ENCODE measurements at regions not wholly inside any gene's neighbourhood (a gene's known extent, or its start where the extent isn't known, plus 50 kb on each side); places are given as distances from the start of the nearest gene placed in this dataset.

DNA sequence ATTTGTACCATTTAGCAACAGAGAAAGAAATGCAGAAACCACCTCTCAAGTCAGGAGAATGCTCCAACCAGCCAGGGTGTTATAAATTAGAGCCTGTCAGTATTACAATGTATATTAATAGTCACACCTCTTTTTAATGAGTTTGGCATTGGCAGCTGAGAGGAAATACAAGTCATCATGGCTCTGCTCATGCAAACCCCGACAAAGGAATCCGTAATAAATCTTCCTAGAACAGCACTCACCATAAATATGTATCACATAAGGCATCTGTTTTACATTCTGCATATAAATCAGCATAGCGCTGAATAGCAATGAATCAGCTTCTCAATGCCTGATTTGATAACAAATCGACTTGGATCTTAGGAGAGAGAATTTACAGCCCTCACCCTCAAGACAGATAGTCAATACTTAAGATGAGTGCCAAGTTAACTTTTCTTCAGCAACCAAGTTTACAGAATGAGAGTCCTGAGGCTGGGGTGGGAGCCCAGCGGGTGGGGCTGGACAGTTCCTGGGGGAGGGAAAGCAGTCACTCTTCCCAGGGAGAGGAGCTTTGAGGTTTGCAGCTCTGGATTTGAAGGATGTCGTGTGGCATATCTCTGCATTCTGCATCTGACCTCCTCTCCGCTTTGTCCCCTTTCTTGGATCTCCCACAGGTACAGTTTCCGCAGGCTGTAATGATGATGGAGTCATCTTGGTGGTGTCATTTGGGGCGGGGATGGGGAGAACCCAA is 1034.4 kb upstream of the NR2F2 start:
- TF ChIP-seq, protein P1, sequence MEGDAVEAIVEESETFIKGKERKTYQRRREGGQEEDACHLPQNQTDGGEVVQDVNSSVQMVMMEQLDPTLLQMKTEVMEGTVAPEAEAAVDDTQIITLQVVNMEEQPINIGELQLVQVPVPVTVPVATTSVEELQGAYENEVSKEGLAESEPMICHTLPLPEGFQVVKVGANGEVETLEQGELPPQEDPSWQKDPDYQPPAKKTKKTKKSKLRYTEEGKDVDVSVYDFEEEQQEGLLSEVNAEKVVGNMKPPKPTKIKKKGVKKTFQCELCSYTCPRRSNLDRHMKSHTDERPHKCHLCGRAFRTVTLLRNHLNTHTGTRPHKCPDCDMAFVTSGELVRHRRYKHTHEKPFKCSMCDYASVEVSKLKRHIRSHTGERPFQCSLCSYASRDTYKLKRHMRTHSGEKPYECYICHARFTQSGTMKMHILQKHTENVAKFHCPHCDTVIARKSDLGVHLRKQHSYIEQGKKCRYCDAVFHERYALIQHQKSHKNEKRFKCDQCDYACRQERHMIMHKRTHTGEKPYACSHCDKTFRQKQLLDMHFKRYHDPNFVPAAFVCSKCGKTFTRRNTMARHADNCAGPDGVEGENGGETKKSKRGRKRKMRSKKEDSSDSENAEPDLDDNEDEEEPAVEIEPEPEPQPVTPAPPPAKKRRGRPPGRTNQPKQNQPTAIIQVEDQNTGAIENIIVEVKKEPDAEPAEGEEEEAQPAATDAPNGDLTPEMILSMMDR (conservative IDR thresholded peaks at IDR 0.05; ENCODE audit: low read length): no peak
- TF ChIP-seq EZH2phosphoT487 (IDR thresholded peaks at IDR 0.05; ENCODE audit: borderline replicate concordance): no peak
- Histone ChIP-seq H2AFZ (ENCODE audit: low read length) (no peak overlapping the region), H3K9ac (ENCODE audit: low read depth, low read length, poor library complexity, severe bottlenecking) (no peak overlapping the region), H3K4me2 (ENCODE audit: low read depth, low read length, poor library complexity, severe bottlenecking) (peak overlapping the region; percentile 16), H3K4me1 (ENCODE audit: insufficient read depth, low read length, poor library complexity, severe bottlenecking) (peaks cover 44% of the 10 kb centered on the region), H3K4me3 (ENCODE audit: low read length, poor library complexity, severe bottlenecking) (no peak overlapping the region), H3K27me3 (ENCODE audit: insufficient read depth, low read length, poor library complexity, severe bottlenecking) (no peaks in the 10 kb centered on the region), H3K9me3 (ENCODE audit: insufficient read depth, low read depth, low read length) (no peaks in the 10 kb centered on the region), H3K79me2 (ENCODE audit: insufficient read depth, low read length) (no peaks in the 10 kb centered on the region), H3K9me2 (replicated peaks; ENCODE audit: low read depth, low read length) (no peaks in the 10 kb centered on the region), H3F3A (ENCODE audit: low read depth) (peaks cover 4% of the 10 kb centered on the region; the same call in 1 of the 2 replicates), H4K20me1 (ENCODE audit: insufficient read depth, low read length, poor library complexity, severe bottlenecking) (no peaks in the 10 kb centered on the region), H3K36me3 (ENCODE audit: insufficient read depth, low read length) (no peaks in the 10 kb centered on the region)

DNA sequence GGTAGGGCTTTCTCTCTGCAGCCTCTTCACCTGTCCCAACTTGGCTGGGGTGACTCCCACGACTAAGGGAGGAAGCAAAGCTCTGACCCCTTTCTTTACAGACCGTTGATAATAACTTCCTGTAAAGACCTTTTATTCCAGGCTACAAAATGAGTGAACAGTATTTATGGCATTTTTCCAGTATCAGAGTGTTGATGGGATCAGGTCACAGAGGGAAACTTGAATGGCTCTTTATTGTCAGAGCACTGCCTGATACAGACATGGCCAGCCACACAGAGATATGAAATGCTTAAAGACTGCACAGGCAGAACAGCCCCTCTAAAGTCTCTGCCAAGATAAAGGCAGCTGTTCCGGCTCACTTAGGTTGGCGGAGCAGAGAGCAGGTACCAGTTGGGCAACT is 1033.9 kb upstream of the NR2F2 start:
- Histone ChIP-seq H3K36me3 (ENCODE audit: insufficient read depth, low read length) (no peaks in the 10 kb centered on the region), H3K9ac (ENCODE audit: low read depth, low read length, poor library complexity, severe bottlenecking) (no peak overlapping the region), H3K4me3 (ENCODE audit: low read length, poor library complexity, severe bottlenecking) (no peak overlapping the region), H2AFZ (ENCODE audit: low read length) (no peak overlapping the region), H3K79me2 (ENCODE audit: insufficient read depth, low read length) (no peaks in the 10 kb centered on the region), H3K4me2 (ENCODE audit: low read depth, low read length, poor library complexity, severe bottlenecking) (peak overlapping the region; percentile 16), H3K9me3 (ENCODE audit: insufficient read depth, low read depth, low read length) (no peaks in the 10 kb centered on the region), H3K4me1 (ENCODE audit: insufficient read depth, low read length, poor library complexity, severe bottlenecking) (peaks cover 46% of the 10 kb centered on the region), H3K27me3 (ENCODE audit: insufficient read depth, low read length, poor library complexity, severe bottlenecking) (no peaks in the 10 kb centered on the region), H3F3A (ENCODE audit: low read depth) (peaks cover 4% of the 10 kb centered on the region; the same call in 1 of the 2 replicates), H3K9me2 (replicated peaks; ENCODE audit: low read depth, low read length) (no peaks in the 10 kb centered on the region), H4K20me1 (ENCODE audit: insufficient read depth, low read length, poor library complexity, severe bottlenecking) (no peaks in the 10 kb centered on the region)
- TF ChIP-seq EZH2phosphoT487 (IDR thresholded peaks at IDR 0.05; ENCODE audit: borderline replicate concordance): no peak
- TF ChIP-seq, protein P1 (conservative IDR thresholded peaks at IDR 0.05; ENCODE audit: low read length): no peak

DNA sequence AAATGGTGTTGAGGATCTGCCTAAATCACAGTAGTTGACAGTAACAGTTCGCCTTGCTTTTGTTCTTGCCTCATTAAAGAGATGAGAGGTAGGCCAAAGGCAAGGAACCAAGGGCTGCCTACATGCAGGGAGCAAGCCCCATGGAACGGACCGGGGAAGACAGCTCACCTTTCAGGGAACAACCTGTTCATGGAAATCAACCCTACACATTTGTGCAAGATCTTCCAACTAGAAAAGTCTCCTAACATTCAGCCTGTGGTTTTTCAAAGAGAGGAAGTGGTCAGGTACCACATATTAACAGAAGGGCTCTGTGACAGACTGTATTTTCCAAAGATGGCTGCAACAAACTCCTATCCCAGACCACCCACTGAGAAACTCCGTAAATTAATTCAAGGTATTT is 1031.8 kb upstream of the NR2F2 start:
- TF ChIP-seq, protein P1 (conservative IDR thresholded peaks at IDR 0.05; ENCODE audit: low read length): no peak
- no peak for TF ChIP-seq EZH2phosphoT487 (IDR thresholded peaks at IDR 0.05; ENCODE audit: borderline replicate concordance)
- Histone ChIP-seq H3K9me2 (replicated peaks; ENCODE audit: low read depth, low read length) (no peaks in the 10 kb centered on the region), H3K4me3 (ENCODE audit: low read length, poor library complexity, severe bottlenecking) (peak overlapping the region; percentile 51), H2AFZ (ENCODE audit: low read length) (no peak overlapping the region), H3K79me2 (ENCODE audit: insufficient read depth, low read length) (no peaks in the 10 kb centered on the region), H4K20me1 (ENCODE audit: insufficient read depth, low read length, poor library complexity, severe bottlenecking) (no peaks in the 10 kb centered on the region), H3F3A (ENCODE audit: low read depth) (peaks cover 4% of the 10 kb centered on the region; the same call in 1 of the 2 replicates), H3K36me3 (ENCODE audit: insufficient read depth, low read length) (no peaks in the 10 kb centered on the region), H3K9ac (ENCODE audit: low read depth, low read length, poor library complexity, severe bottlenecking) (no peak overlapping the region), H3K4me2 (ENCODE audit: low read depth, low read length, poor library complexity, severe bottlenecking) (peak overlapping the region; percentile 66), H3K27me3 (ENCODE audit: insufficient read depth, low read length, poor library complexity, severe bottlenecking) (no peaks in the 10 kb centered on the region), H3K4me1 (ENCODE audit: insufficient read depth, low read length, poor library complexity, severe bottlenecking) (peaks cover 62% of the 10 kb centered on the region), H3K9me3 (ENCODE audit: insufficient read depth, low read depth, low read length) (no peaks in the 10 kb centered on the region)
